GM23248 (cell line): ENCODE measurements at regions not wholly inside any gene's neighbourhood (a gene's known extent, or its start where the extent isn't known, plus 50 kb on each side); places are given as distances from the start of the nearest gene placed in this dataset.

ENCODE experiments used
- DNase-seq: peaks from one replicate; pipeline ENCODE4 v3.0.0-alpha.2; 2015
- H2AFZ ChIP-seq: fragments of 200-600 bp; sonication (generic); 2 replicates; pipeline ENCODE4 v1.6.1; 2016; ENCODE audit warnings: antibody characterized with exemption
- H3F3A ChIP-seq: fragments of 200-600 bp; sonication (generic); 2 replicates; pipeline ENCODE4 v1.6.1; 2016; ENCODE audit warnings: mild to moderate bottlenecking, antibody characterized with exemption, mixed run types; ENCODE audit not compliant: insufficient read depth
- H3K27ac ChIP-seq: fragments of 200-600 bp; sonication (generic); 2 replicates; pipeline ENCODE4 v1.5.1; 2016; ENCODE audit warnings: mild to moderate bottlenecking
- H3K27me3 ChIP-seq: fragments of 200-600 bp; sonication (generic); replicated peaks from 2 replicates; pipeline ENCODE4 v1.6.1; 2016; ENCODE audit warnings: mild to moderate bottlenecking; ENCODE audit not compliant: insufficient read depth
- H3K36me3 ChIP-seq: fragments of 200-600 bp; sonication (generic); 2 replicates; pipeline ENCODE4 v1.6.1; 2016; ENCODE audit warnings: low read depth, mild to moderate bottlenecking
- H3K4me1 ChIP-seq: fragments of 200-600 bp; sonication (generic); 2 replicates; pipeline ENCODE4 v1.6.1; 2016; ENCODE audit warnings: mild to moderate bottlenecking; ENCODE audit not compliant: insufficient read depth
- H3K4me2 ChIP-seq: fragments of 200-600 bp; sonication (generic); one replicate; pipeline ENCODE4 v1.6.1; 2016; ENCODE audit warnings: mild to moderate bottlenecking; ENCODE audit not compliant: unreplicated experiment
- H3K4me3 ChIP-seq: fragments of 200-600 bp; sonication (generic); 2 replicates; pipeline ENCODE4 v1.5.1; 2016; ENCODE audit warnings: mild to moderate bottlenecking
- H3K79me2 ChIP-seq: fragments of 200-600 bp; sonication (generic); 2 replicates; pipeline ENCODE4 v1.6.1; 2016; ENCODE audit warnings: mild to moderate bottlenecking; ENCODE audit not compliant: insufficient read depth
- H3K9ac ChIP-seq: fragments of 200-600 bp; sonication (generic); 2 replicates; pipeline ENCODE4 v1.6.1; 2016; ENCODE audit warnings: mild to moderate bottlenecking
- H3K9me2 ChIP-seq: fragments of 200-600 bp; sonication (generic); 2 replicates; pipeline ENCODE4 v1.6.1; 2016; ENCODE audit warnings: mixed run types, mild to moderate bottlenecking, moderate library complexity; ENCODE audit not compliant: insufficient read depth
- H3K9me3 ChIP-seq: fragments of 200-600 bp; sonication (generic); one replicate; pipeline ENCODE4 v1.6.1; 2017; ENCODE audit warnings: low read depth
- H4K20me1 ChIP-seq: fragments of 200-600 bp; sonication (generic); 2 replicates; pipeline ENCODE4 v1.6.0; 2016; ENCODE audit not compliant: insufficient read depth
- EZH2 ChIP-seq: fragments of 200-600 bp; sonication (generic); IDR thresholded peaks from 2 replicates; pipeline ENCODE4 v1.6.1; 2018; ENCODE audit warnings: antibody characterized with exemption, mild to moderate bottlenecking; ENCODE audit not compliant: insufficient read depth, poor library complexity, severe bottlenecking
- EZH2phosphoT487 ChIP-seq: fragments of 200-600 bp; sonication (generic); IDR thresholded peaks from 2 replicates; pipeline ENCODE4 v1.6.1; 2018; ENCODE audit warnings: antibody characterized with exemption, moderate library complexity, mild to moderate bottlenecking, low read depth; ENCODE audit not compliant: insufficient read depth
- WGBS, 2 experiments: methylation state at CpG; one replicate each; pipeline ENCODE4 v1.1.6; 2015 to 2017; ENCODE audit warnings: low lambda C conversion rate in 2 of 2, low coverage in 1 of 2; ENCODE audit errors: missing lambda C conversion rate in 2 of 2; 5-methylcytosine and 5-hydroxymethylcytosine counted together
- in situ Hi-C: fragments of 300-500 bp; cut with MboI; formaldehyde crosslinking; loops from 2 replicates; pipeline ENCODE4 v1.15.0; 2020

GRCh38 chr3:27985369-27986035 lies 255.9 kb upstream of the CMC1 start:
- H3K4me2 ChIP-seq, result peak overlapping the region; percentile 19
- no peaks in the 10 kb centered on the region for H4K20me1 ChIP-seq
- H2AFZ ChIP-seq, result peak overlapping the region; percentile 37; the same call in 1 of the 2 replicates
- peak overlapping the region; percentile 40 for H3K27ac ChIP-seq
- H3K27me3 ChIP-seq, result no peaks in the 10 kb centered on the region
- TF ChIP-seq EZH2phosphoT487 (no peak), EZH2 (no peak)
- peaks cover 11% of the 10 kb centered on the region; the same call in 1 of the 2 replicates for H3K9me2 ChIP-seq
- DNase-seq, result peak; percentile 74
- H3K4me3 ChIP-seq, result no peak overlapping the region
- H3F3A ChIP-seq, result no peaks in the 10 kb centered on the region; the same call in 1 of the 2 replicates
- H3K9me3 ChIP-seq, result no peaks in the 10 kb centered on the region
- in situ Hi-C loops, result no loop called here
- H3K4me1 ChIP-seq, result peaks cover 15% of the 10 kb centered on the region
- H3K9ac ChIP-seq, result no peak overlapping the region
- 67 to 70% methylated on average over 4 of the region's 4 CpGs for WGBS, 2 experiments
- no peaks in the 10 kb centered on the region for H3K79me2 ChIP-seq
- H3K36me3 ChIP-seq, result no peaks in the 10 kb centered on the region

DNA sequence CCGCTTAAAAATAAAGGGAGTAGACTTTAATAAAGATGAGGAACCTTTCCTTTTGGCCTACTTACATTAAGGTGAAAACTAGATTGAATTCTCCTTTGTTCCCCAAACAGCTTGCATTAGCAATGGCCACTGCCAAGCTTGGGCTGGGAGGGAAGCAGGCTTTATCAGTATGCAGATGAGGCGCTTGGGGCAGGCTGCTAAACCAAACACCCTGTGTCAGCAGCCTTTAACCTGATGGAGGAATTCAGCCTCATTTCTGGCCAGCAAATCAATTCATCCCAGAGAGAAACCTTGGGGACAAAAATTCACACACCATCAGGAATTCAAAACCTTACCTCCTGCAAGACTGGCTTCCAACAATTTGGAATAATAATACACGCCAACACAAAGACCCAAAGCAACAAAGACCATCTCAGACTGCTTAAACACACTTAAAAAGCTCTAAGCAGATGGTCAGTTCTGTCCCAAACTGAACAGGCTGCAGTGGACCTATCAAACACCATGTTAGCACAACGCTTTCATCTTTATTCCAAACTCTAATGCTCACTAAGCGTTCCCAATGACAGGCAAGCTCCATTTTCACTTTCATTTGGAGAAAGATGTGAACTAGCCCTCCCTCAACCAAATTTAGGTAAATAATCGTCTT lies 255.1 kb upstream of the CMC1 start:
- Histone ChIP-seq H3K9me3 (no peaks in the 10 kb centered on the region), H3K27me3 (no peaks in the 10 kb centered on the region), H3K79me2 (no peaks in the 10 kb centered on the region), H3K9me2 (peaks cover 11% of the 10 kb centered on the region; the same call in 1 of the 2 replicates), H3K9ac (no peak overlapping the region), H3K4me3 (no peak overlapping the region), H3F3A (no peaks in the 10 kb centered on the region; the same call in 1 of the 2 replicates), H3K36me3 (no peaks in the 10 kb centered on the region), H2AFZ (peak overlapping the region; percentile 37; the same call in 1 of the 2 replicates), H3K27ac (no peak overlapping the region), H3K4me1 (peaks cover 15% of the 10 kb centered on the region), H4K20me1 (no peaks in the 10 kb centered on the region), H3K4me2 (peak overlapping the region; percentile 19)
- 80 to 81% methylated on average over 6 of the region's 6 CpGs for WGBS, 2 experiments
- TF ChIP-seq EZH2, result no peak
- no peak for TF ChIP-seq EZH2phosphoT487
- DNase-seq, result no peak
- in situ Hi-C loops, result no loop called here

GRCh38 chr3:27990324-27990723 lies 251.1 kb upstream of the CMC1 start:
- H3K9me2 ChIP-seq, result 0 out of 2 replicates have a peak, but pooled peaks cover 6% of the 10 kb centered on the region
- peaks cover 10% of the 10 kb centered on the region for H3K4me1 ChIP-seq
- H3K27ac ChIP-seq, result no peak overlapping the region
- no peak overlapping the region for H3K9ac ChIP-seq
- no peak overlapping the region for H3K4me2 ChIP-seq
- TF ChIP-seq EZH2phosphoT487 (no peak), EZH2 (no peak)
- no peak overlapping the region for H3K4me3 ChIP-seq
- no peaks in the 10 kb centered on the region for H3K27me3 ChIP-seq
- H3K9me3 ChIP-seq, result no peaks in the 10 kb centered on the region
- no peaks in the 10 kb centered on the region for H3K36me3 ChIP-seq
- H3K79me2 ChIP-seq, result no peaks in the 10 kb centered on the region
- no peak overlapping the region for H2AFZ ChIP-seq
- H3F3A ChIP-seq, result no peaks in the 10 kb centered on the region; the same call in 1 of the 2 replicates
- H4K20me1 ChIP-seq, result no peaks in the 10 kb centered on the region
- in situ Hi-C loops, result no loop called here
- no peak for DNase-seq

GRCh38 chr3:27990837-27991236 lies 250.6 kb upstream of the CMC1 start:
- Histone ChIP-seq H3F3A (no peaks in the 10 kb centered on the region; the same call in 1 of the 2 replicates), H3K79me2 (no peaks in the 10 kb centered on the region), H4K20me1 (no peaks in the 10 kb centered on the region), H3K9me2 (0 out of 2 replicates have a peak, but pooled peaks cover 6% of the 10 kb centered on the region), H3K4me1 (peaks cover 5% of the 10 kb centered on the region), H3K36me3 (no peaks in the 10 kb centered on the region), H3K4me3 (no peak overlapping the region), H3K27ac (no peak overlapping the region), H3K4me2 (no peak overlapping the region), H3K9me3 (no peaks in the 10 kb centered on the region), H3K27me3 (no peaks in the 10 kb centered on the region), H2AFZ (no peak overlapping the region), H3K9ac (no peak overlapping the region)
- TF ChIP-seq EZH2 (no peak), EZH2phosphoT487 (no peak)
- in situ Hi-C loops, result no loop called here
- DNase-seq, result no peak
